SK-N-SH (cell line): ENCODE measurements at regions not wholly inside any gene's neighbourhood (a gene's known extent, or its start where the extent isn't known, plus 50 kb on each side); places are given as distances from the start of the nearest gene placed in this dataset.

Experiments
- CTCF ChIA-PET: fragments of 300-600, 350-600 bp; formaldehyde crosslinking; extraction: SDS; loops from one replicate; lab custom pipeline; 2021; lab: Yijun Ruan, JAX
- POLR2A ChIA-PET: fragments of 350-600 bp; sonication (Branson Sonifier 250); formaldehyde crosslinking; extraction: SDS; loops from one replicate; lab custom pipeline; 2020; ENCODE audit warnings: antibody characterized with exemption, inconsistent platforms; lab: Yijun Ruan, JAX
- DNase-seq: peaks from one replicate; pipeline ENCODE4 v3.0.0; 2012
- H2AFZ ChIP-seq: fragments of 200-600 bp; sonication (generic); 2 replicates; pipeline ENCODE4 v1.8.1; 2016; ENCODE audit warnings: antibody characterized with exemption, mild to moderate bottlenecking, low read depth
- H3F3A ChIP-seq: fragments of 200-600 bp; sonication (generic); replicated peaks from 2 replicates; pipeline ENCODE3; 2016; ENCODE audit warnings: antibody characterized with exemption, mild to moderate bottlenecking; ENCODE audit not compliant: insufficient read depth
- H3K27ac ChIP-seq, 2 experiments: fragments of 200-500 bp in 1 of 2; fragments of 200-600 bp in 1 of 2; sonication (Bioruptor generic) in 1 of 2; sonication (generic), shearing (Covaris generic) in 1 of 2; 2 replicates each; pipeline versions ENCODE4 v1.5.1 to v1.6.1; 2014 to 2016; ENCODE audit warnings: low read depth in 2 of 2, inconsistent platforms in 1 of 2, low read length in 1 of 2, mild to moderate bottlenecking in 1 of 2, mixed read lengths in 1 of 2
- H3K27me3 ChIP-seq: fragments of 200-600 bp; sonication (generic), shearing (Covaris generic); 2 replicates; pipeline ENCODE4 v1.6.1; 2016; ENCODE audit warnings: mixed run types; ENCODE audit not compliant: insufficient read depth
- H3K36me3 ChIP-seq, 2 experiments: fragments of 200-500 bp in 1 of 2; fragments of 200-600 bp in 1 of 2; sonication (Bioruptor generic) in 1 of 2; sonication (generic) in 1 of 2; replicated peaks in 1 of 2; 2 replicates each; pipeline versions ENCODE3 to v1.5.1; 2014 to 2016; ENCODE audit warnings: low read length in 1 of 2, mild to moderate bottlenecking in 1 of 2; ENCODE audit not compliant: insufficient read depth in 2 of 2, control insufficient read depth in 1 of 2
- H3K4me1 ChIP-seq, 2 experiments: fragments of 200-500 bp in 1 of 2; fragments of 200-600 bp in 1 of 2; sonication (Bioruptor generic) in 1 of 2; sonication (generic), shearing (Covaris generic) in 1 of 2; 2 replicates each; pipeline versions ENCODE4 v1.5.1 to v1.6.1; 2014 to 2016; ENCODE audit warnings: low read depth in 1 of 2, low read length in 1 of 2, mixed run types in 1 of 2; ENCODE audit not compliant: insufficient read depth in 2 of 2, control insufficient read depth in 1 of 2
- H3K4me2 ChIP-seq: fragments of 200-600 bp; sonication (generic), shearing (Covaris generic); 2 replicates; pipeline ENCODE4 v1.6.1; 2017; ENCODE audit warnings: mixed run types
- H3K4me3 ChIP-seq, 2 experiments: fragments of 200-500 bp in 1 of 2; fragments of 200-600 bp in 1 of 2; sonication (Bioruptor generic) in 1 of 2; sonication (generic), shearing (Covaris generic) in 1 of 2; 2 replicates each; pipeline versions ENCODE4 v1.5.1 to v1.8.1; 2014 to 2016; ENCODE audit warnings: low read depth in 2 of 2, inconsistent platforms in 1 of 2, low read length in 1 of 2, mild to moderate bottlenecking in 1 of 2, mixed read lengths in 1 of 2, moderate library complexity in 1 of 2
- H3K79me2 ChIP-seq: fragments of 200-600 bp; sonication (generic); 2 replicates; pipeline ENCODE4 v1.8.1; 2017; ENCODE audit warnings: mild to moderate bottlenecking; ENCODE audit not compliant: insufficient read depth
- H3K9ac ChIP-seq: fragments of 200-600 bp; sonication (generic); 2 replicates; pipeline ENCODE4 v1.6.1; 2017; ENCODE audit warnings: mixed run types
- H3K9me2 ChIP-seq: fragments of 200-600 bp; sonication (generic); 2 replicates; pipeline ENCODE4 v1.6.1; 2017; ENCODE audit warnings: mixed run types
- H3K9me3 ChIP-seq: fragments of 200-600 bp; sonication (generic); 2 replicates; pipeline ENCODE4 v1.6.1; 2017; ENCODE audit warnings: mixed run types, mild to moderate bottlenecking, moderate library complexity
- H4K20me1 ChIP-seq: fragments of 200-600 bp; sonication (generic); 2 replicates; pipeline ENCODE4 v1.6.1; 2017; ENCODE audit warnings: mild to moderate bottlenecking, mixed run types; ENCODE audit not compliant: insufficient read depth
- CHD2 ChIP-seq: fragments of 150-350 bp; IDR thresholded peaks from 2 replicates; pipeline ENCODE4 v1.6.1; 2018; ENCODE audit warnings: low read length; ENCODE audit not compliant: partially characterized antibody
- ELF1 ChIP-seq: IDR thresholded peaks from 2 replicates; pipeline ENCODE4 v1.4.0; 2012
- EZH2phosphoT487 ChIP-seq: fragments of 200-600 bp; sonication (generic); IDR thresholded peaks from 2 replicates; pipeline ENCODE4 v1.6.1; 2017; ENCODE audit warnings: low read depth, mixed run types, mild to moderate bottlenecking, antibody characterized with exemption, moderate library complexity, borderline replicate concordance
- FOSL2 ChIP-seq: IDR thresholded peaks from 2 replicates; pipeline ENCODE4 v1.4.0; 2012; ENCODE audit warnings: low read depth, mild to moderate bottlenecking, moderate library complexity, borderline replicate concordance
- NFIC ChIP-seq: IDR thresholded peaks from 2 replicates; pipeline ENCODE4 v1.4.0; 2012; ENCODE audit warnings: borderline replicate concordance
- POLR2AphosphoS5 ChIP-seq: IDR thresholded peaks from 2 replicates; pipeline ENCODE4 v1.6.1; 2012; ENCODE audit warnings: low read depth, low read length
- RFX5 ChIP-seq: IDR thresholded peaks from 2 replicates; pipeline ENCODE4 v1.6.1; 2012; ENCODE audit warnings: mild to moderate bottlenecking, improper control_type of control experiment, low read length
- SIN3A ChIP-seq: IDR thresholded peaks from 2 replicates; pipeline ENCODE4 v1.6.1; 2012; ENCODE audit warnings: low read depth, mild to moderate bottlenecking, low read length, moderate library complexity, borderline replicate concordance
- USF1 ChIP-seq: IDR thresholded peaks from 2 replicates; pipeline ENCODE4 v1.4.0; 2012; ENCODE audit warnings: low read depth, borderline replicate concordance
- USF2 ChIP-seq: fragments of 150-350 bp; IDR thresholded peaks from 2 replicates; pipeline ENCODE4 v1.6.1; 2017; ENCODE audit warnings: antibody characterized with exemption, low read length, low read depth, borderline replicate concordance
- YY1 ChIP-seq: IDR thresholded peaks from 2 replicates; pipeline ENCODE4 v1.4.0; 2012; ENCODE audit warnings: low read depth, mild to moderate bottlenecking
- WGBS: methylation state at CpG from one replicate; pipeline ENCODE4 v1.1.6; 2017; ENCODE audit warnings: low lambda C conversion rate; 5-methylcytosine and 5-hydroxymethylcytosine counted together
- TF ChIP-seq, protein P1 (sequence below): fragments of 200-600 bp; sonication (generic); IDR thresholded peaks from 2 replicates; pipeline ENCODE4 v1.6.1; 2017; ENCODE audit warnings: antibody characterized with exemption, mild to moderate bottlenecking, moderate library complexity
- TF ChIP-seq, protein P2 (sequence below): IDR thresholded peaks from 2 replicates; pipeline ENCODE4 v1.4.0; 2012; ENCODE audit warnings: low read depth, borderline replicate concordance
- TF ChIP-seq, protein P3 (sequence below): IDR thresholded peaks from 2 replicates; pipeline ENCODE4 v1.4.0; 2012; ENCODE audit warnings: low read depth

GRCh38 chr1:229042482-229042881 is 228.4 kb upstream of the RAB4A start:
- H3K4me3 ChIP-seq = no peak overlapping the region
- TF ChIP-seq SIN3A (no peak), POLR2AphosphoS5 (no peak), USF2 (no peak), NFIC (no peak), USF1 (no peak), CHD2 (no peak), EZH2phosphoT487 (no peak), RFX5 (no peak), FOSL2 (no peak), YY1 (no peak), ELF1 (no peak)
- TF ChIP-seq, protein P1, sequence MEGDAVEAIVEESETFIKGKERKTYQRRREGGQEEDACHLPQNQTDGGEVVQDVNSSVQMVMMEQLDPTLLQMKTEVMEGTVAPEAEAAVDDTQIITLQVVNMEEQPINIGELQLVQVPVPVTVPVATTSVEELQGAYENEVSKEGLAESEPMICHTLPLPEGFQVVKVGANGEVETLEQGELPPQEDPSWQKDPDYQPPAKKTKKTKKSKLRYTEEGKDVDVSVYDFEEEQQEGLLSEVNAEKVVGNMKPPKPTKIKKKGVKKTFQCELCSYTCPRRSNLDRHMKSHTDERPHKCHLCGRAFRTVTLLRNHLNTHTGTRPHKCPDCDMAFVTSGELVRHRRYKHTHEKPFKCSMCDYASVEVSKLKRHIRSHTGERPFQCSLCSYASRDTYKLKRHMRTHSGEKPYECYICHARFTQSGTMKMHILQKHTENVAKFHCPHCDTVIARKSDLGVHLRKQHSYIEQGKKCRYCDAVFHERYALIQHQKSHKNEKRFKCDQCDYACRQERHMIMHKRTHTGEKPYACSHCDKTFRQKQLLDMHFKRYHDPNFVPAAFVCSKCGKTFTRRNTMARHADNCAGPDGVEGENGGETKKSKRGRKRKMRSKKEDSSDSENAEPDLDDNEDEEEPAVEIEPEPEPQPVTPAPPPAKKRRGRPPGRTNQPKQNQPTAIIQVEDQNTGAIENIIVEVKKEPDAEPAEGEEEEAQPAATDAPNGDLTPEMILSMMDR = no peak
- TF ChIP-seq, protein P2, sequence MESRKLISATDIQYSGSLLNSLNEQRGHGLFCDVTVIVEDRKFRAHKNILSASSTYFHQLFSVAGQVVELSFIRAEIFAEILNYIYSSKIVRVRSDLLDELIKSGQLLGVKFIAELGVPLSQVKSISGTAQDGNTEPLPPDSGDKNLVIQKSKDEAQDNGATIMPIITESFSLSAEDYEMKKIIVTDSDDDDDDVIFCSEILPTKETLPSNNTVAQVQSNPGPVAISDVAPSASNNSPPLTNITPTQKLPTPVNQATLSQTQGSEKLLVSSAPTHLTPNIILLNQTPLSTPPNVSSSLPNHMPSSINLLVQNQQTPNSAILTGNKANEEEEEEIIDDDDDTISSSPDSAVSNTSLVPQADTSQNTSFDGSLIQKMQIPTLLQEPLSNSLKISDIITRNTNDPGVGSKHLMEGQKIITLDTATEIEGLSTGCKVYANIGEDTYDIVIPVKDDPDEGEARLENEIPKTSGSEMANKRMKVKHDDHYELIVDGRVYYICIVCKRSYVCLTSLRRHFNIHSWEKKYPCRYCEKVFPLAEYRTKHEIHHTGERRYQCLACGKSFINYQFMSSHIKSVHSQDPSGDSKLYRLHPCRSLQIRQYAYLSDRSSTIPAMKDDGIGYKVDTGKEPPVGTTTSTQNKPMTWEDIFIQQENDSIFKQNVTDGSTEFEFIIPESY = no peak
- TF ChIP-seq, protein P3, sequence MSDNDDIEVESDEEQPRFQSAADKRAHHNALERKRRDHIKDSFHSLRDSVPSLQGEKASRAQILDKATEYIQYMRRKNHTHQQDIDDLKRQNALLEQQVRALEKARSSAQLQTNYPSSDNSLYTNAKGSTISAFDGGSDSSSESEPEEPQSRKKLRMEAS = no peak
- no peak overlapping the region for H2AFZ ChIP-seq
- no peak overlapping the region for H3K27ac ChIP-seq
- H3F3A ChIP-seq = no peaks in the 10 kb centered on the region
- H3K9ac ChIP-seq = no peak overlapping the region
- CTCF ChIA-PET = no interaction called here
- no peaks in the 10 kb centered on the region for H3K9me3 ChIP-seq
- POLR2A ChIA-PET = no interaction called here
- WGBS = 57% methylated on average over 4 of the region's 4 CpGs
- no peaks in the 10 kb centered on the region for H3K36me3 ChIP-seq
- H4K20me1 ChIP-seq = no peaks in the 10 kb centered on the region
- no peaks in the 10 kb centered on the region for H3K79me2 ChIP-seq
- peaks cover 8% of the 10 kb centered on the region; the same call in 1 of the 2 replicates for H3K27me3 ChIP-seq
- DNase-seq = no peak
- no peaks in the 10 kb centered on the region for H3K9me2 ChIP-seq
- H3K4me2 ChIP-seq = no peak overlapping the region
- no peaks in the 10 kb centered on the region for H3K4me1 ChIP-seq
